GM18861 (cell line): ENCODE measurements at regions not wholly inside any gene's neighbourhood (a gene's known extent, or its start where the extent isn't known, plus 50 kb on each side); places are given as distances from the start of the nearest gene placed in this dataset.
A peak's percentile ranks its signal among the peaks of the same experiment; 100 is the strongest.

ENCODE experiments used
- ATAC-seq: cut with Tn5 transposase; IDR thresholded peaks from one replicate; pipeline ENCODE4 v1.9.1; 2021; ENCODE audit not compliant: unreplicated experiment

DNA sequence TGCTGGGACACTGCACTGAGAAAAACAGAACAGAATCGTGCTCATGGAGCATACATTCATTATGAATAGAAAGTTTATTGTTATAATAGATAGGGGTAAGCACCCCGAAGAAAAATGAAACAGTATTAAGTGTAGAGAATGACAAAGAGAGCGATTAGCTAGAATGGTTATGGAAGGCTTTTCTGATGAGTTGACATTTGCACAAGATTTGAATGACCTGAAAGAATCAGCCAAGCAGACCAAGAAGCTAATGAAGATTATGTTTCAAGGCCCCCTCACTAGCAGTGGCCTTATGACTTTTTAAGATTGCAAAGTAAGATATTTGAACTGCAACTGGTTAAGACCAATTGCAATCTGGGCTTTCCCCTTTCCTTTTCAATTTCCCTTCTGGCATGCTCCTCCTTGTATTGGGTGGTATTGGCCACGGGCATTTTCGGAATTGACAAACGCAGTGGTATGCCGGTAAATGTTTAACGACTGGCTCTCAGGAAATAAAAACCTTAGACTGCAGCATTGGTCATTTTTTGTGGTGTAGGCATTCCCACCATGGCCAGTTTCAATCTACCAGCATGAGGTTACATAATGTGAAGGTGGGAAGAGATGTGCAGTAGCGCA, 120.0 kb upstream of the CITED2 start:
- no peak for ATAC-seq

DNA sequence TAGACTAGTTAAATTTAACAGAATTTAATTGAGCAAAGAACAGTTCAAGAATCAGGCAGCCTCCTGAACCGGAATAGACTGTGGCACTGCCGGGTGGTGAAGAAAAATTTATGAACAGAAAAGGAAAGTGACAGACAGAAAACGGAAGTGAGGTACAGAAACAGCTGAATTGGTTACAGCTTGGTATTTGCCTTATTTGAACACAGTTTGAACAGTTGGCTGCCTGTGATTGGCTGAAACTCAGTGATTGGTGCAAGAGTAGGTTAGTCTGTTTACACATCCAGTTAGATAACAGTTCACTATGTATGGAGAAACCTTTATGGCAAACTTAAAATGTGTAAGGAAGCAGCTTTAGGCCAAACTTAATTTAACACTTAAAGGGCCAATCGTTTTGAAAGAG, 116.0 kb upstream of the CITED2 start:
- peak; percentile 92 for ATAC-seq

DNA sequence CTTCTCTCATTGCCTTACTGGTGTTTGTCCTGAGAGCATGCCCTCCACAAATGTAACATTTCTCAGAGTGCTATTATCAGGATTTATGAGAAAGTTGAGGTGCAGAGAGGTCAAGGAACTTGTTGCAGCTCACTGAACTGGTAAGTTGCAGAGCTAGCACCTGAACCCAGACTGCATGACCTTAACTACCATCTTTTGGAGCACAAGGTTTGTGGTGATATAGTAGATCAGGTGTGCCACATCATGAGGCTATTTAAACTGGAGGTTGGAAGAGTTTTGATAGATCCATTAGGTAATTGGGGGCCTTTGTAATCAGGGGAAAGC, 112.0 kb upstream of the CITED2 start:
- ATAC-seq, result no peak

DNA sequence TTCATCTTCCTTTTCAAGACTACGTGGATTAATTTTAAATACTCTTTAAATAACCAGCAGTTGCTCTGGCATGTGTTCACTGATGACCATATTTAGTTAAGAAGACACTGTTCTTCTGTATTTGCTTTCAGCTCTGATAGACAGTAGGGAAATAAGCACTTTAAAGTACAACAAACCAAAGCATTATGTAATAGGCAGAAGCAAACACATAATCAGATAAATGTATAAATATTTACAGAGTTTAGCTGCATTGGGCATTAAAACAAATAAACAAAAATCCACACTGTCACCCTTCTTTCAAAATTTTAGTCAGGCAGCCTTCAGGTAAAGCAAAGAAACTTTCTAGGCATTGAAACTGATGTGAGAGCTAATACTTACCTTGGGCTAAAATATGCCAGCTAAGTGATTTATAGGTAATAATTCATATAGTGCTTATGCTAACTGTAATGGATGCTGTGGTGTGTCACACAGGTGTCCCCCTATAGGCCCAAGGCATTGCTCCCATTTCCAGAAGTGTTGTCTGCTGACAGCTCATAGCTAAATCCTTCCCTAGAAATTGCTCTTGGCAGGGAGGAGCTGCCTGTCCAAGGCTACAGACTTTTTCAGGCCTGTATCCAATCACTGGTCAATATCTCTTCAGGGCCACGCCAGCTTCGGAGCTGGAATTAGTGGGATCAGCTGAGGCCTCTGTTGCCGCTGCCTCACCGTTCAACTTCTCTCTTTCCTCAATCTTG, 111.5 kb upstream of the CITED2 start:
- no peak for ATAC-seq

DNA sequence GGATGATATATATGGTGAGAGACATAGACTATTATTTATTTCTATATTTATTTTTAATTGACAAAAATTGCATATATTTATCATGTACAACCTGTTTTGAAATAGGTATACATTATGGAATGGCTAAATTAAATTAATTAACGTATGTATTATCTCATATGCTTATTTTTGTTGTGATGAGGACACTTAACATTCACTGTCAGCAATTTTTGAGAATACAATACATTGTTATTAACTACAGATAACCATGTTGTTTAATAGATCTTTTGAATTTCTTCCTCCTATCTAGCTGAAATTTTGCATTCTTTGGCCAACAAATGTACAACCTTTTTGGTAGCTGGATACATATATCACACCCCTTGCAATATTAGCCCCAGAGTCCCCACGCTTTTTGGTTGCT, 110.7 kb upstream of the CITED2 start:
- no peak for ATAC-seq

- no peak for ATAC-seq
Measured at GRCh38 chr6:139483079-139483478, 108.6 kb upstream of the CITED2 start.

DNA sequence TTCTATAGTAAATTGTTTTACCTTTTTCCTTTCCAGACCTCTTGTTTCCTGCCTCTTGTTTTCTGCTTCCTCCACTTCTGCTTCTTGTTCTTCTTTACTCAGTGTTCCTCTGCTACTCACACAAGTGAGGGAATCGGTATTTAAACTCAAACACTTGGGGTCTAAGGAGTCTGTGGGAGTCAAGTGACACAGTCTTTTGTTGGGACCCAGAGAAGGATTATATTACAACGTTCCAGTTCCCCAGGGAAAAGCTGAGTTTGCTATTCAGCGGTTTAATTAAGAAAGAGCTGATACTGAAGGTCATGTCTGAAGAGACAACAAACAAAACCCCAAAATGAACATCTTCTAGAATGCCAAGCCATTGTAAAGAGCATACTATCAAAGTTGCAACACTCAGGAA, 107.8 kb upstream of the CITED2 start:
- ATAC-seq, result no peak

DNA sequence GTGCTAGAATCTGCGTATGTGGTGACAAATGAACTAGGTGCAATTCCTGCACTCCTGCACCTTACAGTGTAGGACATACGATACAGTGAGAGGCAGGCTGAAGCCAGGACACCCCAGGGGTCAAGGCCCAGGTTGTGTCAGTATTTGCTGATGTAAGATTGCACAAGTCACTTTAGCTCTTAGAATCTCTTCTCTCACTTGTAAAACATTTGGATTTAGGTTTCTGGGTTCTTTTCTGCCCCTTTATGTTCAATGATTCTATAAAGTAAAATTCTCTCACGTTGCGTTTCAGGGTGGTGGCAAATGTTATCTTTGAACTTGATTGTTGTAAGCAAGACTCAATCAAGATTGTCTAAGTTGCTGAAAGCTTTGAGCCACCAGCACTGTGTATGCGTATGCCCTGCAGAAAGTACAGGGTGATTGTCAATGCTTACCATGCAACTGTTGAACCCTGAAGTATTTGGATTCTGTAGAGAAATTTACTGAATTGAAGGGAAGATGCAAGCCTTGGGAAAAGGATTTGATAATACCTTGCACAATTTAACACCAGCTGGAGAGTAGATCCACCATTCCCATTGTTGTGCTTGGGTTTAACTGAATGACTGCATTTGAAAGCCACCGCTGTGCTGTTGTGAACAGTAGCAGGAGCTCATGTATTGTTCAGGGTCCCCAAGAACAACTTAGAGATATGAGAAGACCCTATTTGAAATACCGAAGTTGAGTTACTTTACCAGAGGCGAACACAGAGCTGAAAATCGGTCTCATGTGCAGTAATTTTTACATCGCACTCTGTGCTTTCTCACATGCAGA, 106.1 kb upstream of the CITED2 start:
- ATAC-seq, result no peak

DNA sequence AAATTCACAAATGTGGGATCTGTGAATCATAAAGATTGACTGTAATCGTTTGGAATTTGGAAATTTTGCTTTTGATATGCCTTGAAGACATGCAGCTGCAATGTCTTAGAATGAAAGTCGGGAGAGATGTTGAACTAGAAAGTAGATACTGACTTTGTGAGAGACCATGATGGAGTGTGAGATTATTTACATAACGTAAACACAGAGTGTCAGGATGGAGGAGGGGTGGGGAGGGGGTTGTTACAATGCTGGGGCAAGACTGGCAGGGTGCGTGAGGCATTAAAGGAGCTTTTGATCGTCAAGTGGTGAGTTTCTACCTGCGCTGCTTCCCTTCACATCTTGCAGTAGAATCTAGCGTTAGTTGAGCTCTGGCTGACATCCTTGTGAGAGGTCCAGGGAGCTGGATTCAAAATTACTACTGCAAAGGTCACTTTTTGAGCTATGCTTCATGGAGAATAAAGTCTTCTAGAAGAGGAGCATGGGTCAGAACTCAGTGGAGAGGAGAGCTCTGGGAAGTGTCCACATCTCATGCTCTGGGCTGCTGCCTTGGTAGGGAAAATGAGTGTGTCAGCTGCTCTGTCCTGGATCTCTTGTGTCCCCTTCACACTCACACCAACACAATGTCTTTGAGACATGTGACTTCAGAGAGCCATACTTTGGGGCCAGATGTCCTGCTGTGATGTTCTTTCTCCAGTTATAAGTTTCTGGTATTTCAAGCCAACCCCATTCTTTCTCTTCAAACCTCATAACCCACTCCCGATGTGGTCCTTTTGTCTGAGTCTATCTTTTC, 105.2 kb upstream of the CITED2 start:
- no peak for ATAC-seq

DNA sequence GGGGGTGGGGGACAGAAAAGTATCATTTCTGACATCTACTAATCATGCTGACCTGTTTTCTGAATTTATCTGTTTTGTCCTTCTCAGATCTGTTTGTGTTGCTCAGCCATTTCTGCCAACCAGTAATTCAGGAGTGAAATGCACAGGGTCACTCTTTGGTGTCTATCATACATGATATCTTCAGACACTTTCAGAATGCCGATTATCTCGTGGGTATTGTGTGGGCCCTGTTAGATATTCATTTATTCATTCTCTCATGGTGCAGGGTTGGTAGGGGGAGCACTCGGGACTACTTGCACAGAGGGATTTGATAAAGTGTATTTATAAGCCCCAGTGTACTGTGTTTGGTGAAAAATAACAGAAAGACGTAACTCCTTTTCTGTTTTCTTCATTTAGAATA, 101.2 kb upstream of the CITED2 start:
- ATAC-seq, result no peak

DNA sequence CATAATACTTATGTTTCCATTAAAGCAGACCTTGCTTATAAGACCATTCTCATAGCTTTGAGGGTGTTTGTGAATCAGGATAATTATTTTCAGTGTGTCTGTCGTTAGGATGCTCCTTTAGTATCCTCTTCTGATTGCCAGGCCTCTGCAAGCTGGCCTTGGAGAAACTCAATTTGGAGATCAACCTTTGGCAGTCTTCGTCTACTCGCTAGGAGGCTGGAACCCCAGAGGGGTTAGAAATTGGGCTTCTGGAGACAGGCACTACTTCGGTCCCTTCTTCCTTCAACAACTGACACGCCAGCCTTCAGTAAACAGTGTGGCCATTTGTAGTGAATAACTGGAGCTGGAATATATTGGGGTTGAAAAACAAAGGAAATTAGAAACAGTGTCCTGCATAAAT, 100.8 kb upstream of the CITED2 start:
- no peak for ATAC-seq

GRCh38 chr6:139474145-139475108, 100.0 kb upstream of the CITED2 start:
- peak; percentile 79 for ATAC-seq

GRCh38 chr6:139473731-139474130, 99.3 kb upstream of the CITED2 start:
- no peak for ATAC-seq

GRCh38 chr6:139473231-139473701, 98.8 kb upstream of the CITED2 start:
- ATAC-seq, result no peak

GRCh38 chr6:139472351-139473015, 98.0 kb upstream of the CITED2 start:
- ATAC-seq, result no peak

DNA sequence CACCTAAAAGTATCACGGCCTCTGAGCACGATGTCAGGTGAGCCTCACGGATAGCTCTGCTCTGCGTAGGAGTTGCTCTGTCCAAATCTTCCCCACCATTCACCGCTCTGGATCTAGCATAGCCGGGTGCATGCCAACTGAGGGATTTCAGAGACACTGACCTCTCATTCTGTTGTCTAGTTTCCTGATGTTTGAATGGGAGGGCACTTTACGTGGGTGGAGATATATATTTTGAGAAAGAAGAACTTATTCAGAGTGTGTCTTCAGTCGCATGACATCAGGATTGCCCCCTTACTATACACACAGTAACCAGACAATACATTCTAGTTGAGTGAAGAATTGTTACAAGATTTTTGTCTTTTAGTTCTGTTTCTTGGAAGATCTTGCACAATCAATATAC, 96.5 kb upstream of the CITED2 start:
- ATAC-seq, result no peak

- no peak for ATAC-seq
Measured at GRCh38 chr6:139468178-139468819, 93.9 kb upstream of the CITED2 start.

- no peak for ATAC-seq
Measured at GRCh38 chr6:139457476-139457875, 83.0 kb upstream of the CITED2 start.
